OCI-LY3 (cell line): ENCODE measurements at regions not wholly inside any gene's neighbourhood (a gene's known extent, or its start where the extent isn't known, plus 50 kb on each side); places are given as distances from the start of the nearest gene placed in this dataset.

Experiments used
- CTCF ChIP-seq: fragments of 200-600, 300-600 bp; sonication (generic); IDR thresholded peaks from 2 replicates; pipeline ENCODE4 v1.5.1; 2014; ENCODE audit warnings: antibody characterized with exemption, low read length, low read depth
- EZH2phosphoT487 ChIP-seq: fragments of 200-600 bp; shearing (Covaris generic); IDR thresholded peaks from 2 replicates; pipeline ENCODE4 v1.6.1; 2018; ENCODE audit warnings: antibody characterized with exemption, mixed run types, low read depth

- no peak for TF ChIP-seq CTCF
- TF ChIP-seq EZH2phosphoT487 = no peak
Observed at GRCh38 chr15:29540479-29540878, 270.9 kb upstream of the NSMCE3 start.
